H9 (cell line): ENCODE measurements at regions not wholly inside any gene's neighbourhood (a gene's known extent, or its start where the extent isn't known, plus 50 kb on each side); places are given as distances from the start of the nearest gene placed in this dataset.

ENCODE experiments used
- DNase-seq: peaks from one replicate; pipeline ENCODE4 v3.0.0-alpha.2; 2017
- H2AFZ ChIP-seq: one replicate; pipeline ENCODE4 v1.6.1; 2013; ENCODE audit warnings: mild to moderate bottlenecking, low read length, control low read depth, moderate library complexity
- H2AK5ac ChIP-seq: 2 replicates; pipeline ENCODE4 v1.6.1; 2013; ENCODE audit warnings: low read length, control low read depth, mixed read lengths; ENCODE audit not compliant: insufficient read length
- H2BK120ac ChIP-seq: one replicate; pipeline ENCODE4 v1.6.1; 2013; ENCODE audit warnings: low read depth, mild to moderate bottlenecking, low read length, control low read depth, inconsistent platforms; ENCODE audit not compliant: poor library complexity, severe bottlenecking
- H2BK12ac ChIP-seq: 2 replicates; pipeline ENCODE4 v1.6.1; 2013; ENCODE audit warnings: low read length, control low read depth, mixed read lengths, low read depth; ENCODE audit not compliant: insufficient read length
- H2BK15ac ChIP-seq: 2 replicates; pipeline ENCODE4 v1.6.1; 2013; ENCODE audit warnings: low read depth, low read length, control low read depth
- H2BK20ac ChIP-seq: one replicate; pipeline ENCODE4 v1.6.1; 2013; ENCODE audit warnings: low read depth, mild to moderate bottlenecking, low read length, control low read depth, inconsistent platforms; ENCODE audit not compliant: poor library complexity, severe bottlenecking
- H2BK5ac ChIP-seq: 2 replicates; pipeline ENCODE4 v1.6.1; 2013; ENCODE audit warnings: low read length, control low read depth, mixed read lengths; ENCODE audit not compliant: insufficient read length
- H3K14ac ChIP-seq: 2 replicates; pipeline ENCODE4 v1.6.1; 2013; ENCODE audit warnings: low read length, control low read depth; ENCODE audit not compliant: insufficient read depth
- H3K18ac ChIP-seq: 2 replicates; pipeline ENCODE4 v1.6.1; 2013; ENCODE audit warnings: low read depth, mild to moderate bottlenecking, mixed read lengths, low read length, control low read depth; ENCODE audit not compliant: insufficient read length
- H3K23ac ChIP-seq: 2 replicates; pipeline ENCODE4 v1.6.1; 2013; ENCODE audit warnings: low read length, control low read depth, mixed read lengths, low read depth; ENCODE audit not compliant: insufficient read length
- H3K23me2 ChIP-seq: 2 replicates; pipeline ENCODE4 v1.6.1; 2013; ENCODE audit warnings: low read depth, mild to moderate bottlenecking, mixed read lengths, low read length, control low read depth; ENCODE audit not compliant: insufficient read length, poor library complexity, severe bottlenecking
- H3K27ac ChIP-seq: 2 replicates; pipeline ENCODE4 v1.5.1; 2013; ENCODE audit warnings: low read length, control low read depth, mixed read lengths, low read depth; ENCODE audit not compliant: insufficient read length
- H3K27me3 ChIP-seq: 2 replicates; pipeline ENCODE4 v1.6.1; 2013; ENCODE audit warnings: low read length, control low read depth, inconsistent platforms; ENCODE audit not compliant: insufficient read depth
- H3K4ac ChIP-seq: 2 replicates; pipeline ENCODE4 v1.6.1; 2013; ENCODE audit warnings: low read depth, mild to moderate bottlenecking, control low read depth, inconsistent platforms, low read length, moderate library complexity
- H3K4me1 ChIP-seq: 2 replicates; pipeline ENCODE4 v1.6.1; 2013; ENCODE audit warnings: low read length, control low read depth, inconsistent platforms; ENCODE audit not compliant: insufficient read depth
- H3K4me2 ChIP-seq: 2 replicates; pipeline ENCODE4 v1.6.1; 2013; ENCODE audit warnings: low read length, control low read depth, mixed read lengths; ENCODE audit not compliant: insufficient read length, insufficient read depth
- H3K56ac ChIP-seq: 2 replicates; pipeline ENCODE4 v1.6.1; 2013; ENCODE audit warnings: low read depth, mild to moderate bottlenecking, mixed read lengths, low read length, control low read depth; ENCODE audit not compliant: insufficient read length
- H3K79me1 ChIP-seq: 2 replicates; pipeline ENCODE4 v1.6.1; 2013; ENCODE audit warnings: low read depth, mild to moderate bottlenecking, moderate library complexity, low read length, control low read depth, inconsistent platforms; ENCODE audit not compliant: insufficient read depth, poor library complexity, severe bottlenecking
- H3K79me2 ChIP-seq: 2 replicates; pipeline ENCODE4 v1.6.1; 2013; ENCODE audit warnings: low read length, control low read depth, inconsistent platforms; ENCODE audit not compliant: insufficient read depth
- H3K9ac ChIP-seq: 2 replicates; pipeline ENCODE4 v1.6.1; 2013; ENCODE audit warnings: low read length, control low read depth, mixed read lengths; ENCODE audit not compliant: insufficient read length; ENCODE audit errors: extremely low read depth
- H3K9me3 ChIP-seq: one replicate; pipeline ENCODE4 v1.6.1; 2013; ENCODE audit warnings: low read depth, low read length, inconsistent platforms; ENCODE audit not compliant: control insufficient read depth
- H3T11ph ChIP-seq: one replicate; pipeline ENCODE4 v1.6.1; 2013; ENCODE audit warnings: mild to moderate bottlenecking, low read length, control low read depth, inconsistent platforms
- H4K20me1 ChIP-seq: one replicate; pipeline ENCODE4 v1.6.1; 2013; ENCODE audit not compliant: control insufficient read depth, insufficient read length, insufficient read depth
- H4K5ac ChIP-seq: 2 replicates; pipeline ENCODE4 v1.6.1; 2013; ENCODE audit warnings: low read depth, mild to moderate bottlenecking, mixed read lengths, low read length, control low read depth; ENCODE audit not compliant: insufficient read length
- H4K8ac ChIP-seq: replicated peaks from 2 replicates; pipeline ENCODE4 v1.6.1; 2013; ENCODE audit warnings: low read length, control low read depth, mixed read lengths, low read depth; ENCODE audit not compliant: insufficient read length
- H4K91ac ChIP-seq: 2 replicates; pipeline ENCODE4 v1.6.1; 2013; ENCODE audit warnings: low read depth, mild to moderate bottlenecking, moderate library complexity, mixed read lengths, low read length, control low read depth; ENCODE audit not compliant: insufficient read length
- H3K27ac Mint-ChIP-seq, 3 experiments: 2 replicates in 2 of 3; 3 replicates in 1 of 3; pipeline ENCODE4 v1.8.0; 2020 to 2021; ENCODE audit warnings: mixed read lengths in 3 of 3, mild to moderate bottlenecking in 1 of 3, moderate library complexity in 1 of 3
- H3K27me3 Mint-ChIP-seq: 2 replicates; pipeline ENCODE4 v1.8.0; 2021; ENCODE audit warnings: low read depth, mild to moderate bottlenecking, moderate library complexity, mixed read lengths
- H3K36me3 Mint-ChIP-seq, 3 experiments: 2 replicates in 2 of 3; 3 replicates in 1 of 3; pipeline ENCODE4 v1.8.0; 2020 to 2021; ENCODE audit warnings: low read depth in 3 of 3, mixed read lengths in 3 of 3; ENCODE audit not compliant: insufficient read depth in 1 of 3
- H3K4me1 Mint-ChIP-seq, 2 experiments: 2 replicates each; pipeline ENCODE4 v1.8.0; 2020; ENCODE audit warnings: mixed read lengths in 2 of 2
- H3K4me3 Mint-ChIP-seq, 2 experiments: 2 replicates in 1 of 2; 3 replicates in 1 of 2; pipeline ENCODE4 v1.8.0; 2020 to 2021; ENCODE audit warnings: mild to moderate bottlenecking in 2 of 2, mixed read lengths in 2 of 2, moderate library complexity in 1 of 2
- H3K9me3 Mint-ChIP-seq, 2 experiments: 2 replicates in 1 of 2; 3 replicates in 1 of 2; pipeline ENCODE4 v1.8.0; 2020; ENCODE audit warnings: mild to moderate bottlenecking in 2 of 2, mixed read lengths in 2 of 2, moderate library complexity in 1 of 2
- WGBS: extraction: QIAGEN DNeasy Blood & Tissue Kit; methylation state at CpG from one replicate; pipeline ENCODE4 v1.1.7; 2013; ENCODE audit warnings: missing lambda C conversion rate, low lambda C conversion rate, mixed read lengths; ENCODE audit not compliant: insufficient read length; ENCODE audit errors: extremely low coverage; 5-methylcytosine and 5-hydroxymethylcytosine counted together
- TF ChIP-seq, protein P1 (sequence below): fragments of 200-600 bp; sonication (generic); conservative IDR thresholded peaks from 3 replicates; pipeline ENCODE4 v1.8.0; 2021; ENCODE audit warnings: antibody characterized with exemption, mild to moderate bottlenecking

GRCh38 chr21:19785941-19786340 lies 1212.3 kb upstream of the NCAM2 start:
- WGBS: no CpG with 5 or more reads among the region's 3 CpGs
- TF ChIP-seq, protein P1, sequence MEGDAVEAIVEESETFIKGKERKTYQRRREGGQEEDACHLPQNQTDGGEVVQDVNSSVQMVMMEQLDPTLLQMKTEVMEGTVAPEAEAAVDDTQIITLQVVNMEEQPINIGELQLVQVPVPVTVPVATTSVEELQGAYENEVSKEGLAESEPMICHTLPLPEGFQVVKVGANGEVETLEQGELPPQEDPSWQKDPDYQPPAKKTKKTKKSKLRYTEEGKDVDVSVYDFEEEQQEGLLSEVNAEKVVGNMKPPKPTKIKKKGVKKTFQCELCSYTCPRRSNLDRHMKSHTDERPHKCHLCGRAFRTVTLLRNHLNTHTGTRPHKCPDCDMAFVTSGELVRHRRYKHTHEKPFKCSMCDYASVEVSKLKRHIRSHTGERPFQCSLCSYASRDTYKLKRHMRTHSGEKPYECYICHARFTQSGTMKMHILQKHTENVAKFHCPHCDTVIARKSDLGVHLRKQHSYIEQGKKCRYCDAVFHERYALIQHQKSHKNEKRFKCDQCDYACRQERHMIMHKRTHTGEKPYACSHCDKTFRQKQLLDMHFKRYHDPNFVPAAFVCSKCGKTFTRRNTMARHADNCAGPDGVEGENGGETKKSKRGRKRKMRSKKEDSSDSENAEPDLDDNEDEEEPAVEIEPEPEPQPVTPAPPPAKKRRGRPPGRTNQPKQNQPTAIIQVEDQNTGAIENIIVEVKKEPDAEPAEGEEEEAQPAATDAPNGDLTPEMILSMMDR: no peak

More at GRCh38 chr21:19785941-19786340, 1212.3 kb upstream of the NCAM2 start:
- no peak overlapping the region for H2BK12ac ChIP-seq
- H3K79me2 ChIP-seq: no peaks in the 10 kb centered on the region
- no peak overlapping the region for H2AFZ ChIP-seq
- no peaks in the 10 kb centered on the region for H3K4me1 ChIP-seq
- Mint-ChIP-seq H3K27ac (no peak overlapping the region), H3K27me3 (peaks cover 1% of the 10 kb centered on the region; the same call in 1 of the 2 replicates), H3K36me3 (peaks cover 3 to 16% (median 10%) of the 10 kb centered on the region in 3 experiments; a peak in 6 of 7 replicates), H3K4me3 (no peak overlapping the region), H3K9me3 (peaks cover 9 to 14% of the 10 kb centered on the region in 2 experiments), H3K4me1 (peaks cover 0 to 2% of the 10 kb centered on the region in 2 experiments; a peak in 1 of 4 replicates)
- no peak overlapping the region for H3K9ac ChIP-seq
- H3K56ac ChIP-seq: no peak overlapping the region
- no peak overlapping the region for H3K18ac ChIP-seq
- H3K9me3 ChIP-seq: no peaks in the 10 kb centered on the region
- no peak overlapping the region for H2BK15ac ChIP-seq
- H4K20me1 ChIP-seq: no peaks in the 10 kb centered on the region
- H4K5ac ChIP-seq: no peak overlapping the region
- no peak overlapping the region for H2BK5ac ChIP-seq
- no peak overlapping the region for H2BK120ac ChIP-seq
- H3T11ph ChIP-seq: no peak overlapping the region
- H3K4ac ChIP-seq: no peak overlapping the region
- H2AK5ac ChIP-seq: no peak overlapping the region
- H4K8ac ChIP-seq: no peak overlapping the region
- H2BK20ac ChIP-seq: no peak overlapping the region
- no peak overlapping the region for H3K4me2 ChIP-seq
- no peaks in the 10 kb centered on the region for H3K23me2 ChIP-seq
- no peaks in the 10 kb centered on the region for H3K27me3 ChIP-seq
- DNase-seq: no peak
- H3K14ac ChIP-seq: no peak overlapping the region
- no peak overlapping the region for H3K27ac ChIP-seq
- H3K79me1 ChIP-seq: no peaks in the 10 kb centered on the region
- no peak overlapping the region for H3K23ac ChIP-seq
- H4K91ac ChIP-seq: no peak overlapping the region
